Peyer's patch (tissue), 4 donors: ENCODE measurements at regions not wholly inside any gene's neighbourhood (a gene's known extent, or its start where the extent isn't known, plus 50 kb on each side); places are given as distances from the start of the nearest gene placed in this dataset.

Experiments used
- DNase-seq, 3 donors: peaks; one replicate each; pipeline ENCODE4 v3.0.0-alpha.2; 2017 to 2019
- H3K27ac ChIP-seq, 4 donors: fragments of 200-600 bp; sonication (generic); one replicate each; pipeline ENCODE4 v1.5.1; 2016 to 2019
- H3K27me3 ChIP-seq, 2 donors: fragments of 200-600 bp; sonication (generic); one replicate each; pipeline ENCODE4 v1.5.1; 2019
- H3K36me3 ChIP-seq, 3 donors: fragments of 200-600 bp; sonication (generic); one replicate each; pipeline ENCODE4 v1.5.1; 2016 to 2019
- H3K4me1 ChIP-seq, 4 donors: fragments of 200-600 bp; sonication (generic); one replicate each; pipeline ENCODE4 v1.5.1; 2016 to 2019
- H3K4me3 ChIP-seq, 4 donors: fragments of 200-600 bp; sonication (generic); 1 replicate in 3 of 4; 2 replicates in 1 of 4; pipeline ENCODE4 v1.5.1; 2016 to 2019; ENCODE audit warnings: mild to moderate bottlenecking in 1 of 4
- H3K9me3 ChIP-seq, 4 donors: fragments of 200-600 bp; sonication (generic); one replicate each; pipeline ENCODE4 v1.5.1; 2016 to 2019; ENCODE audit warnings: mild to moderate bottlenecking in 1 of 4
- CTCF ChIP-seq, 6 experiments: fragments of 450-650 bp in 4 of 6; fragments of 200-600 bp in 2 of 6; sonication (generic) in 1 of 6; IDR thresholded peaks; one replicate each; pipeline ENCODE4 v1.5.1; 2017 to 2019; ENCODE audit warnings: antibody characterized with exemption in 6 of 6, mild to moderate bottlenecking in 3 of 6, moderate library complexity in 1 of 6
- POLR2A ChIP-seq, 2 donors: fragments of 450-650 bp; IDR thresholded peaks; one replicate each; pipeline ENCODE4 v1.5.1; 2017; ENCODE audit warnings: antibody characterized with exemption in 2 of 2, mild to moderate bottlenecking in 2 of 2, moderate library complexity in 2 of 2

- TF ChIP-seq POLR2A (IDR thresholded peaks at IDR 0.05) (no peak), CTCF (IDR thresholded peaks at IDR 0.05) (no peak)
- no peak overlapping the region for H3K27ac ChIP-seq
- H3K27me3 ChIP-seq: no peaks in the 10 kb centered on the region
- H3K9me3 ChIP-seq: no peaks in the 10 kb centered on the region
- no peak overlapping the region for H3K4me3 ChIP-seq
- no peak for DNase-seq
- no peaks in the 10 kb centered on the region for H3K36me3 ChIP-seq
- no peaks in the 10 kb centered on the region for H3K4me1 ChIP-seq
These were observed 958.0 kb downstream of the EPHA4 start for GRCh38 chr2:220614064-220614463.

DNA sequence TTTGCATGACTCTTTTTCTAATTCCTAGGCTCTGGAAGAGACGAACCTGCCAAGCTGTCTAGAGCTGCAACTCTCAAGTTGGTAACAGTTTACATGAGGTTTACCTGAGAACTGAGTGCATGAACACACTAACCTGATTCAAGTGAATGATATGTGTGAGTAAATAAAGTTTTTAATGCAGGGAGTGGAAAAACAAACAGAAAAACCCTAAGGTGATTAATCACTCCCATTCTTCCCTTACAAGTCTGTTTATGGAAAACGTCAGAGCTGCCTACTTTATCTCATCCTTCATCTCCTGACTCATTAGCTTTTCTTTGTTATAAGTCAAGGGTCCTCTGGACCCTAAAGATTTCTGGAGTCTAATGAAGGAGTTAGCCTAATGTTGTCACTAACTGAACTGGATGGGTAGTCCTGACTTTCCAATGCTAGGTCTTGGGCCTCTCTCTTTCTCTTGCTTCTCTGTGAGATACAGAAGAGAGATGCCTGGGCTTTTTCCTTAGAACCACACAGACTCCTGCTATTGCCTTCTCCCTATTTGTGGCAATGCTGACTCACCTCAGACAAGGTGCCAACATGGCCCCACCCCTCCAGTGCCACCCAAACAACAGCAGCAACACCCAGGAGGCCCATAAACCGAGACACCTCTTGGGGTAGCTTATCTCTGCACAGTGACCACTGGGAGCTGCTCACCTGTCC, 952.4 kb downstream of the EPHA4 start:
- DNase-seq: no peak
- H3K4me1 ChIP-seq: no peaks in the 10 kb centered on the region
- H3K36me3 ChIP-seq: no peaks in the 10 kb centered on the region
- H3K9me3 ChIP-seq: no peaks in the 10 kb centered on the region
- no peak overlapping the region for H3K4me3 ChIP-seq
- TF ChIP-seq CTCF (IDR thresholded peaks at IDR 0.05) (no peak), POLR2A (IDR thresholded peaks at IDR 0.05) (no peak)
- no peaks in the 10 kb centered on the region for H3K27me3 ChIP-seq
- no peak overlapping the region for H3K27ac ChIP-seq

DNA sequence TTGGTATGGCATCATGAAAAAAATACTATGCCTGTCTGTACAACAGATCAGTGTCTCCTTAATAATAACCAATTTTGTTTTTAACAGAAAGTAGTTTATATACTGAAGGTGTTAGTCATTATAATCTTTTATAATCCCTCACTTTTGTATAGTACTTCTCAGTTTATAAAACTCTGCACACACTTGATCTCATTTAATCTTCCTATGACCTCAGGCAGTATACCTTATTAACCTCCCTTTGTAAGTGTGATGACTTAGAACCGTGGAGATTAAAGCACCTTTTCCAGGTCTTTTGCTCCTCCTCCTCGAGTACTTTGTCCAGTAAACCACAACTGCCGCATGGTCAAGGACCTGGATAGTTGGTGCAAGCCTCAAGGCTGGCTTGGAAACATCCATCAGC, 945.5 kb downstream of the EPHA4 start:
- Histone ChIP-seq H3K4me3 (no peak overlapping the region), H3K4me1 (no peaks in the 10 kb centered on the region), H3K9me3 (no peaks in the 10 kb centered on the region), H3K36me3 (no peaks in the 10 kb centered on the region), H3K27me3 (no peaks in the 10 kb centered on the region), H3K27ac (no peak overlapping the region)
- no peak for DNase-seq
- TF ChIP-seq CTCF (IDR thresholded peaks at IDR 0.05) (no peak), POLR2A (IDR thresholded peaks at IDR 0.05) (no peak)

DNA sequence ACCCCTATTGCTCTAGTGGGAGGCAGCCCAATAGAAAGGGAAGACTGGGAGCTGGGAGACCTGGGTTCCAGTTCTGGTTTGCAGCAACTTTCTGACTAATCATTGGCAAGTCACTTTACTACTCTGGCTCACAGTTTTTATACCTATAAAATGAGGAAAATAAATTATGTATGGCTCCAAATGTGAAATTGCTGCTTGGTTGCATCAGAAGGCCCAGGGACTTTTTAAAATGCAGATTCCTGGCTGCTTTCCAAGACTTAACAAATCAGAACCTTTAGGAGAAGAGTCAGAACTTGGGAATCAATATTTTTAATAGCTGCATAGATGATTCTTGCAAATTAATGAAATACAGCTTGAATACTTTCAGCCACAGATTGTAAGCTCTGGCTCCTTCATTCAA, 943.9 kb downstream of the EPHA4 start:
- H3K4me3 ChIP-seq: no peak overlapping the region
- H3K36me3 ChIP-seq: no peaks in the 10 kb centered on the region

GRCh38 chr2:220641137-220641536, 931.0 kb downstream of the EPHA4 start:
- H3K9me3 ChIP-seq: no peaks in the 10 kb centered on the region
- H3K27me3 ChIP-seq: no peaks in the 10 kb centered on the region
- no peaks in the 10 kb centered on the region for H3K36me3 ChIP-seq
- no peaks in the 10 kb centered on the region for H3K4me1 ChIP-seq
- no peak overlapping the region for H3K27ac ChIP-seq
- TF ChIP-seq CTCF (IDR thresholded peaks at IDR 0.05) (no peak), POLR2A (IDR thresholded peaks at IDR 0.05) (no peak)
- H3K4me3 ChIP-seq: no peak overlapping the region
- no peak for DNase-seq

More for the DNA sequence above, 943.9 kb downstream of the EPHA4 start:
- H3K9me3 ChIP-seq: no peaks in the 10 kb centered on the region
- no peaks in the 10 kb centered on the region for H3K4me1 ChIP-seq
- no peak overlapping the region for H3K27ac ChIP-seq
- no peak for TF ChIP-seq POLR2A (IDR thresholded peaks at IDR 0.05)
- no peak for TF ChIP-seq CTCF (IDR thresholded peaks at IDR 0.05)
- H3K27me3 ChIP-seq: no peaks in the 10 kb centered on the region
- no peak for DNase-seq

- Histone ChIP-seq H3K27me3 (no peaks in the 10 kb centered on the region), H3K9me3 (no peaks in the 10 kb centered on the region), H3K4me3 (no peak overlapping the region), H3K4me1 (no peaks in the 10 kb centered on the region), H3K36me3 (no peaks in the 10 kb centered on the region), H3K27ac (no peak overlapping the region)
- TF ChIP-seq POLR2A (IDR thresholded peaks at IDR 0.05): no peak
- TF ChIP-seq CTCF (IDR thresholded peaks at IDR 0.05): no peak
- DNase-seq: no peak
These were observed 925.7 kb downstream of the EPHA4 start for GRCh38 chr2:220646424-220646823.
